Psoas muscle (tissue), 7 donors: ENCODE measurements at regions not wholly inside any gene's neighbourhood (a gene's known extent, or its start where the extent isn't known, plus 50 kb on each side); places are given as distances from the start of the nearest gene placed in this dataset.

Source experiments
- ATAC-seq, 4 donors: fragments of 200-7000 bp; cut with Tn5 transposase; one replicate each; pipeline ENCODE4 v1.9.1; 2020; ENCODE audit warnings: moderate library complexity in 3 of 4, mild to moderate bottlenecking in 2 of 4
- DNase-seq, 2 donors: peaks; one replicate each; pipeline ENCODE4 v3.0.0-alpha.2; 2020
- H3K27ac ChIP-seq: fragments of 200-600 bp; one replicate; pipeline ENCODE4 v1.8.0; 2022
- H3K27me3 ChIP-seq, 3 donors: fragments of 200-600 bp in 1 of 3; one replicate each; pipeline versions ENCODE4 v1.6.1 to v1.8.0; 2013 to 2022; ENCODE audit warnings: low read length in 2 of 3, mild to moderate bottlenecking in 2 of 3, moderate library complexity in 1 of 3; ENCODE audit not compliant: insufficient read depth in 3 of 3
- H3K36me3 ChIP-seq, 2 donors: fragments of 200-600 bp in 1 of 2; one replicate each; pipeline versions ENCODE4 v1.6.1 to v1.8.0; 2013 to 2022; ENCODE audit warnings: low read depth in 1 of 2, mild to moderate bottlenecking in 1 of 2, moderate library complexity in 1 of 2; ENCODE audit not compliant: insufficient read depth in 1 of 2
- H3K4me1 ChIP-seq: fragments of 200-600 bp; one replicate; pipeline ENCODE4 v1.8.0; 2022
- H3K4me3 ChIP-seq: fragments of 200-600 bp; one replicate; pipeline ENCODE4 v1.8.0; 2022; ENCODE audit warnings: mild to moderate bottlenecking
- H3K9me3 ChIP-seq: fragments of 200-600 bp; one replicate; pipeline ENCODE4 v1.8.0; 2022
- WGBS, 3 donors: extraction: QIAGEN DNeasy Blood & Tissue Kit; methylation state at CpG; one replicate each; pipeline versions ENCODE4 v1.1.6 to v1.1.7; 2013; 5-methylcytosine and 5-hydroxymethylcytosine counted together
- intact Hi-C, 2 donors: fragments of 100-400 bp; cut with DNase I; formaldehyde crosslinking; loops; one replicate each; pipeline versions ENCODE4 v1.11.0 to v1.14.2; 2022
- TF ChIP-seq, protein P1 (sequence below): fragments of 200-600 bp; IDR thresholded peaks from one replicate; pipeline ENCODE4 v1.8.0; 2022; ENCODE audit warnings: antibody characterized with exemption
- donor health status: healthy with polysubstance abuse.
- donor health status: DM: no; HTN: no; CAD: no; lungs with moderate emphysema.
- donor health status: Bipolar disorder and iron deficiency.
- donor health status: healthy.
- donor health status: DM: yes; HTN: yes; CAD: no.
- donor health status: DM: no; HTN: no; CAD: no.
- donor health status: DM: yes; HTN: yes; CAD: no.

DNA sequence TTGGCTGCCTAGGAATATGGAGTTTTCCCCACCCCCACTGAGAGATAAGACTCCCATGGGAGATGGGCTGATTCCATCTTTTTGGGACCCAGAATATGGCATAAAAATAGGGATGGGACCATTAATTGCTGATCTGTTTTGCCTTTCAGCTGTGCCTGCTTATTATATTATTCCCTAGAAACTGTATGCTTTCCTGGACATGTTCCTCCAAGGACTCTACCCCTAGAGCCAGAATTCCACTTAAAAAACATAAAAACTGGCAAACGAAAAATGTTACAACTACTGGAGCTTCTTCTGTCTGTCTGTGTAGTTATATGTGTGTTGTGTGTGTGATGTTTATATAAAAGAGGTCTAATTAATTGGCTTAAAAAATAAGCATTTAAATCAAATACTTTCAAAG, 159.9 kb upstream of the PRR20A start:
- DNase-seq (no peak), ATAC-seq (no peak)
- Histone ChIP-seq H3K27ac (no peak overlapping the region), H3K36me3 (no peaks in the 10 kb centered on the region), H3K4me1 (no peaks in the 10 kb centered on the region), H3K9me3 (no peaks in the 10 kb centered on the region), H3K4me3 (no peak overlapping the region), H3K27me3 (no peaks in the 10 kb centered on the region)
- WGBS, 3 donors, result 33 to 44% (median 39%) methylated on average over 1 of the region's 1 CpG
- TF ChIP-seq, protein P1, sequence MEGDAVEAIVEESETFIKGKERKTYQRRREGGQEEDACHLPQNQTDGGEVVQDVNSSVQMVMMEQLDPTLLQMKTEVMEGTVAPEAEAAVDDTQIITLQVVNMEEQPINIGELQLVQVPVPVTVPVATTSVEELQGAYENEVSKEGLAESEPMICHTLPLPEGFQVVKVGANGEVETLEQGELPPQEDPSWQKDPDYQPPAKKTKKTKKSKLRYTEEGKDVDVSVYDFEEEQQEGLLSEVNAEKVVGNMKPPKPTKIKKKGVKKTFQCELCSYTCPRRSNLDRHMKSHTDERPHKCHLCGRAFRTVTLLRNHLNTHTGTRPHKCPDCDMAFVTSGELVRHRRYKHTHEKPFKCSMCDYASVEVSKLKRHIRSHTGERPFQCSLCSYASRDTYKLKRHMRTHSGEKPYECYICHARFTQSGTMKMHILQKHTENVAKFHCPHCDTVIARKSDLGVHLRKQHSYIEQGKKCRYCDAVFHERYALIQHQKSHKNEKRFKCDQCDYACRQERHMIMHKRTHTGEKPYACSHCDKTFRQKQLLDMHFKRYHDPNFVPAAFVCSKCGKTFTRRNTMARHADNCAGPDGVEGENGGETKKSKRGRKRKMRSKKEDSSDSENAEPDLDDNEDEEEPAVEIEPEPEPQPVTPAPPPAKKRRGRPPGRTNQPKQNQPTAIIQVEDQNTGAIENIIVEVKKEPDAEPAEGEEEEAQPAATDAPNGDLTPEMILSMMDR, result no peak
- intact Hi-C loops, result no loop called here

GRCh38 chr13:56986121-56986520, 154.6 kb upstream of the PRR20A start:
- intact Hi-C loops, result no loop called here
- no peak for ATAC-seq
- TF ChIP-seq, protein P1, result no peak

DNA sequence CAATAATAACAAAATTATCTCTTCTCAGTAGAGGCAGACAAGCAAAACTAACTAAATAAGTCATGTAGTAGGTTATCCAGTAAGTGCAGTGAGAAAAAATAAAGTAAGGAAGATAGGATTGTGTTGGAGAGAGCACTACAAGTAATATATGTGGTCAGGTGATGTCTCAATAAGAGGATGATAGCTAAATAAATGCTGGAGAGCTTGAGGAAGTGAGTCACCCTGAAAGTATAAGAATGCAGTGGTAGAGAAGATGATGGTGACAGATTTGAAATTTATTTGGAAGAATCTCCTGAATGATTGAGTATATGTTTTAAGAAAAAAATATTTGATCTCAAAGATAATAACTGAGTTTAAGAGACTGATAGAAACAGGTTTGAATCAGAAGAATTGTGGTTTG, 152.2 kb upstream of the PRR20A start:
- DNase-seq (no peak), ATAC-seq (no peak)
- no peaks in the 10 kb centered on the region for H3K36me3 ChIP-seq
- H3K4me3 ChIP-seq, result no peak overlapping the region
- TF ChIP-seq, protein P1, result no peak
- H3K27ac ChIP-seq, result no peak overlapping the region
- H3K27me3 ChIP-seq, result no peaks in the 10 kb centered on the region
- no peaks in the 10 kb centered on the region for H3K9me3 ChIP-seq
- no peaks in the 10 kb centered on the region for H3K4me1 ChIP-seq
- intact Hi-C loops, result no loop called here

More at GRCh38 chr13:56986121-56986520, 154.6 kb upstream of the PRR20A start:
- no peak overlapping the region for H3K27ac ChIP-seq
- H3K36me3 ChIP-seq, result no peaks in the 10 kb centered on the region
- H3K4me3 ChIP-seq, result no peak overlapping the region
- no peaks in the 10 kb centered on the region for H3K9me3 ChIP-seq
- whole genome bisulfite sequencing, 3 donors, result 86 to 90% (median 89%) methylated on average over 2 of the region's 2 CpGs
- no peaks in the 10 kb centered on the region for H3K27me3 ChIP-seq
- H3K4me1 ChIP-seq, result no peaks in the 10 kb centered on the region
- DNase-seq, result no peak

DNA sequence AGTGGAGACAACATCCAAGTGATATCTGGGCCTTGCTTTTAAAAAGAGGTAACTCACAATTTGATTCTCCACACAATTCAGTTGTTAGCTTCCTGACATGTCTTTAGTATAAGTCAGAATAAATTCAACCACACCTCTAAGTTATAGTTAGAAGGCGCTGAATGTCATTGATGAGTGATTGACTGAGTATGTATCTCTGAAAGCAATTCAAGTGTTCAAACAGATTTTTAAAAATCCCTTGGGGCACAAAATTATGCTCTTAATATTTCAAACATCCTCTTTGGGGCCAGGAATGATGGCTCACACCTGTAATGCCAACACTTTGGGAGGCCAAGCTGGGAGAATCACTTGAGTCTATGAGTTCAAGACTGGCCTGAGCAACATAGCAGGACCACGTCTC, 137.0 kb upstream of the PRR20A start:
- Histone ChIP-seq H3K9me3 (no peaks in the 10 kb centered on the region), H3K27me3 (no peaks in the 10 kb centered on the region), H3K36me3 (no peaks in the 10 kb centered on the region), H3K27ac (no peak overlapping the region), H3K4me1 (no peaks in the 10 kb centered on the region), H3K4me3 (no peak overlapping the region)
- intact Hi-C loops, result no loop called here
- DNase-seq, result no peak
- no peak for ATAC-seq
- WGBS, 3 donors, result 65 to 94% (median 89%) methylated on average over 2 of the region's 2 CpGs
- TF ChIP-seq, protein P1, result no peak

- ATAC-seq, result no peak
- 26 to 56% (median 35%) methylated on average over 1 of the region's 1 CpG for WGBS, 3 donors
Measured at GRCh38 chr13:57017357-57017756, 123.4 kb upstream of the PRR20A start.

More at GRCh38 chr13:57017357-57017756, 123.4 kb upstream of the PRR20A start:
- Histone ChIP-seq H3K9me3 (no peaks in the 10 kb centered on the region), H3K4me3 (no peak overlapping the region), H3K36me3 (no peaks in the 10 kb centered on the region), H3K27me3 (no peaks in the 10 kb centered on the region), H3K4me1 (no peaks in the 10 kb centered on the region), H3K27ac (no peak overlapping the region)
- no peak for DNase-seq
- TF ChIP-seq, protein P1, result no peak
- intact Hi-C loops, result no loop called here
